Stimulated activated CD8-positive, alpha-beta memory T cell treated with anti-CD3 and anti-CD28 coated beads, Interleukin-2, amount 100 ng/mL, for 48 hours (primary cell): ENCODE measurements at regions not wholly inside any gene's neighbourhood (a gene's known extent, or its start where the extent isn't known, plus 50 kb on each side); places are given as distances from the start of the nearest gene placed in this dataset.

ENCODE experiments used
- DNase-seq, 2 donors: peaks; one replicate each; pipeline ENCODE4 v3.0.0-alpha.2; 2020; ENCODE audit warnings: low read depth in 2 of 2

GRCh38 chr16:64654178-64654577 lies 467.7 kb downstream of the CDH11 start:
- no peak for DNase-seq

- no peak for DNase-seq
Measured at GRCh38 chr16:64648282-64648681, 473.6 kb downstream of the CDH11 start.

GRCh38 chr16:64641343-64641742 lies 480.5 kb downstream of the CDH11 start:
- no peak for DNase-seq

GRCh38 chr16:64638766-64639165 lies 483.1 kb downstream of the CDH11 start:
- no peak for DNase-seq

- no peak for DNase-seq
Measured at GRCh38 chr16:64629622-64630021, 492.2 kb downstream of the CDH11 start.

GRCh38 chr16:64627781-64628180 lies 494.1 kb downstream of the CDH11 start:
- no peak for DNase-seq

- no peak for DNase-seq
Measured at GRCh38 chr16:64627288-64627687, 494.6 kb downstream of the CDH11 start.

- DNase-seq, result no peak
Measured at GRCh38 chr16:64626776-64627175, 495.1 kb downstream of the CDH11 start.

GRCh38 chr16:64621616-64622015 lies 500.2 kb downstream of the CDH11 start:
- DNase-seq, result no peak

- no peak for DNase-seq
Measured at GRCh38 chr16:64617836-64618476, 503.9 kb downstream of the CDH11 start.

GRCh38 chr16:64615630-64616280 lies 506.1 kb downstream of the CDH11 start:
- no peak for DNase-seq

- no peak for DNase-seq
Measured at GRCh38 chr16:64596196-64596595, 525.7 kb downstream of the CDH11 start.

- DNase-seq, result no peak
Measured at GRCh38 chr16:64590513-64590912, 531.4 kb downstream of the CDH11 start.

- no peak for DNase-seq
Measured at GRCh38 chr16:64589836-64590235, 532.0 kb downstream of the CDH11 start.

- no peak for DNase-seq
Measured at GRCh38 chr16:64586781-64587180, 535.1 kb downstream of the CDH11 start.

GRCh38 chr16:64585367-64585766 lies 536.5 kb downstream of the CDH11 start:
- no peak for DNase-seq

- DNase-seq, result no peak
Measured at GRCh38 chr16:64580558-64580957, 541.3 kb downstream of the CDH11 start.

GRCh38 chr16:64579712-64580111 lies 542.2 kb downstream of the CDH11 start:
- DNase-seq, result no peak

GRCh38 chr16:64545768-64546167 lies 576.1 kb downstream of the CDH11 start:
- DNase-seq, result no peak

GRCh38 chr16:64544859-64545258 lies 577.0 kb downstream of the CDH11 start:
- DNase-seq, result no peak

- DNase-seq, result no peak
Measured at GRCh38 chr16:64543441-64543840, 578.4 kb downstream of the CDH11 start.

GRCh38 chr16:64543031-64543430 lies 578.8 kb downstream of the CDH11 start:
- DNase-seq, result no peak

- DNase-seq, result no peak
Measured at GRCh38 chr16:64542152-64542551, 579.7 kb downstream of the CDH11 start.

- DNase-seq, result no peak
Measured at GRCh38 chr16:64541621-64542020, 580.2 kb downstream of the CDH11 start.
